H9 (cell line): ENCODE measurements at regions not wholly inside any gene's neighbourhood (a gene's known extent, or its start where the extent isn't known, plus 50 kb on each side); places are given as distances from the start of the nearest gene placed in this dataset.
"Not testable (repeated sequence)": the region's sequence is repeated elsewhere in the genome, so short reads cannot be mapped to it uniquely, and the experiment has no call there.

ENCODE experiments used
- DNase-seq: peaks from one replicate; pipeline ENCODE4 v3.0.0-alpha.2; 2017
- H2AFZ ChIP-seq: one replicate; pipeline ENCODE4 v1.6.1; 2013; ENCODE audit warnings: mild to moderate bottlenecking, low read length, control low read depth, moderate library complexity
- H2AK5ac ChIP-seq: 2 replicates; pipeline ENCODE4 v1.6.1; 2013; ENCODE audit warnings: low read length, control low read depth, mixed read lengths; ENCODE audit not compliant: insufficient read length
- H2BK120ac ChIP-seq: one replicate; pipeline ENCODE4 v1.6.1; 2013; ENCODE audit warnings: low read depth, mild to moderate bottlenecking, low read length, control low read depth, inconsistent platforms; ENCODE audit not compliant: poor library complexity, severe bottlenecking
- H2BK12ac ChIP-seq: 2 replicates; pipeline ENCODE4 v1.6.1; 2013; ENCODE audit warnings: low read length, control low read depth, mixed read lengths, low read depth; ENCODE audit not compliant: insufficient read length
- H2BK15ac ChIP-seq: 2 replicates; pipeline ENCODE4 v1.6.1; 2013; ENCODE audit warnings: low read depth, low read length, control low read depth
- H2BK20ac ChIP-seq: one replicate; pipeline ENCODE4 v1.6.1; 2013; ENCODE audit warnings: low read depth, mild to moderate bottlenecking, low read length, control low read depth, inconsistent platforms; ENCODE audit not compliant: poor library complexity, severe bottlenecking
- H2BK5ac ChIP-seq: 2 replicates; pipeline ENCODE4 v1.6.1; 2013; ENCODE audit warnings: low read length, control low read depth, mixed read lengths; ENCODE audit not compliant: insufficient read length
- H3K14ac ChIP-seq: 2 replicates; pipeline ENCODE4 v1.6.1; 2013; ENCODE audit warnings: low read length, control low read depth; ENCODE audit not compliant: insufficient read depth
- H3K18ac ChIP-seq: 2 replicates; pipeline ENCODE4 v1.6.1; 2013; ENCODE audit warnings: low read depth, mild to moderate bottlenecking, mixed read lengths, low read length, control low read depth; ENCODE audit not compliant: insufficient read length
- H3K23ac ChIP-seq: 2 replicates; pipeline ENCODE4 v1.6.1; 2013; ENCODE audit warnings: low read length, control low read depth, mixed read lengths, low read depth; ENCODE audit not compliant: insufficient read length
- H3K23me2 ChIP-seq: 2 replicates; pipeline ENCODE4 v1.6.1; 2013; ENCODE audit warnings: low read depth, mild to moderate bottlenecking, mixed read lengths, low read length, control low read depth; ENCODE audit not compliant: insufficient read length, poor library complexity, severe bottlenecking
- H3K27ac ChIP-seq: 2 replicates; pipeline ENCODE4 v1.5.1; 2013; ENCODE audit warnings: low read length, control low read depth, mixed read lengths, low read depth; ENCODE audit not compliant: insufficient read length
- H3K27me3 ChIP-seq: 2 replicates; pipeline ENCODE4 v1.6.1; 2013; ENCODE audit warnings: low read length, control low read depth, inconsistent platforms; ENCODE audit not compliant: insufficient read depth
- H3K4ac ChIP-seq: 2 replicates; pipeline ENCODE4 v1.6.1; 2013; ENCODE audit warnings: low read depth, mild to moderate bottlenecking, control low read depth, inconsistent platforms, low read length, moderate library complexity
- H3K4me1 ChIP-seq: 2 replicates; pipeline ENCODE4 v1.6.1; 2013; ENCODE audit warnings: low read length, control low read depth, inconsistent platforms; ENCODE audit not compliant: insufficient read depth
- H3K4me2 ChIP-seq: 2 replicates; pipeline ENCODE4 v1.6.1; 2013; ENCODE audit warnings: low read length, control low read depth, mixed read lengths; ENCODE audit not compliant: insufficient read length, insufficient read depth
- H3K56ac ChIP-seq: 2 replicates; pipeline ENCODE4 v1.6.1; 2013; ENCODE audit warnings: low read depth, mild to moderate bottlenecking, mixed read lengths, low read length, control low read depth; ENCODE audit not compliant: insufficient read length
- H3K79me1 ChIP-seq: 2 replicates; pipeline ENCODE4 v1.6.1; 2013; ENCODE audit warnings: low read depth, mild to moderate bottlenecking, moderate library complexity, low read length, control low read depth, inconsistent platforms; ENCODE audit not compliant: insufficient read depth, poor library complexity, severe bottlenecking
- H3K79me2 ChIP-seq: 2 replicates; pipeline ENCODE4 v1.6.1; 2013; ENCODE audit warnings: low read length, control low read depth, inconsistent platforms; ENCODE audit not compliant: insufficient read depth
- H3K9ac ChIP-seq: 2 replicates; pipeline ENCODE4 v1.6.1; 2013; ENCODE audit warnings: low read length, control low read depth, mixed read lengths; ENCODE audit not compliant: insufficient read length; ENCODE audit errors: extremely low read depth
- H3K9me3 ChIP-seq: one replicate; pipeline ENCODE4 v1.6.1; 2013; ENCODE audit warnings: low read depth, low read length, inconsistent platforms; ENCODE audit not compliant: control insufficient read depth
- H3T11ph ChIP-seq: one replicate; pipeline ENCODE4 v1.6.1; 2013; ENCODE audit warnings: mild to moderate bottlenecking, low read length, control low read depth, inconsistent platforms
- H4K20me1 ChIP-seq: one replicate; pipeline ENCODE4 v1.6.1; 2013; ENCODE audit not compliant: control insufficient read depth, insufficient read length, insufficient read depth
- H4K5ac ChIP-seq: 2 replicates; pipeline ENCODE4 v1.6.1; 2013; ENCODE audit warnings: low read depth, mild to moderate bottlenecking, mixed read lengths, low read length, control low read depth; ENCODE audit not compliant: insufficient read length
- H4K8ac ChIP-seq: replicated peaks from 2 replicates; pipeline ENCODE4 v1.6.1; 2013; ENCODE audit warnings: low read length, control low read depth, mixed read lengths, low read depth; ENCODE audit not compliant: insufficient read length
- H4K91ac ChIP-seq: 2 replicates; pipeline ENCODE4 v1.6.1; 2013; ENCODE audit warnings: low read depth, mild to moderate bottlenecking, moderate library complexity, mixed read lengths, low read length, control low read depth; ENCODE audit not compliant: insufficient read length
- H3K27ac Mint-ChIP-seq, 3 experiments: 2 replicates in 2 of 3; 3 replicates in 1 of 3; pipeline ENCODE4 v1.8.0; 2020 to 2021; ENCODE audit warnings: mixed read lengths in 3 of 3, mild to moderate bottlenecking in 1 of 3, moderate library complexity in 1 of 3
- H3K27me3 Mint-ChIP-seq: 2 replicates; pipeline ENCODE4 v1.8.0; 2021; ENCODE audit warnings: low read depth, mild to moderate bottlenecking, moderate library complexity, mixed read lengths
- H3K36me3 Mint-ChIP-seq, 3 experiments: 2 replicates in 2 of 3; 3 replicates in 1 of 3; pipeline ENCODE4 v1.8.0; 2020 to 2021; ENCODE audit warnings: low read depth in 3 of 3, mixed read lengths in 3 of 3; ENCODE audit not compliant: insufficient read depth in 1 of 3
- H3K4me1 Mint-ChIP-seq, 2 experiments: 2 replicates each; pipeline ENCODE4 v1.8.0; 2020; ENCODE audit warnings: mixed read lengths in 2 of 2
- H3K4me3 Mint-ChIP-seq, 2 experiments: 2 replicates in 1 of 2; 3 replicates in 1 of 2; pipeline ENCODE4 v1.8.0; 2020 to 2021; ENCODE audit warnings: mild to moderate bottlenecking in 2 of 2, mixed read lengths in 2 of 2, moderate library complexity in 1 of 2
- H3K9me3 Mint-ChIP-seq, 2 experiments: 2 replicates in 1 of 2; 3 replicates in 1 of 2; pipeline ENCODE4 v1.8.0; 2020; ENCODE audit warnings: mild to moderate bottlenecking in 2 of 2, mixed read lengths in 2 of 2, moderate library complexity in 1 of 2
- WGBS: extraction: QIAGEN DNeasy Blood & Tissue Kit; methylation state at CpG from one replicate; pipeline ENCODE4 v1.1.7; 2013; ENCODE audit warnings: missing lambda C conversion rate, low lambda C conversion rate, mixed read lengths; ENCODE audit not compliant: insufficient read length; ENCODE audit errors: extremely low coverage; 5-methylcytosine and 5-hydroxymethylcytosine counted together

DNA sequence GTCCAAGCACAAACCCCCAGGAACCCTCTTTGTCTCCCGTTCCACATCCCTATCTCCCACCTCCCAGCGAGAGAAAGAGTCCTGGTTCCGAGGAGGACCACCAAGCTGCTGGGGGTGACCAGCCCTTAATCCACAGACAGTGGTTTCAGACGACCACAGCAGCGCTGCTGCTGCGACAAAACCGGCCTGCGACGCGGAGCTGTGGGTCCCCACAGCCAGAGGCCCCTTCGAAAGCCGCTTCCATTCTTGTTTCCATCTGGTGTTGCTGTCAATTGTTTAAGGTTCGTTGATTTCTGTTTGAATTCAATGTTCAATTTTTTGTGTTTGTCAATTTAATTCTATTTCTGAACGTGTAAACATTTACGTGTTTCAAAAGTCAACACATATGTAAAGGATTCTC is 177.5 kb upstream of the FOXD4L5 start:
- not testable (repeated sequence) for H3K27me3 Mint-ChIP-seq, H3K4me2 ChIP-seq, H4K5ac ChIP-seq, DNase-seq, H2BK5ac ChIP-seq, H3T11ph ChIP-seq, H2BK20ac ChIP-seq, H3K9ac ChIP-seq, H2BK12ac ChIP-seq, H3K14ac ChIP-seq, H3K27me3 ChIP-seq, H3K4me3 Mint-ChIP-seq, H3K27ac ChIP-seq, H4K20me1 ChIP-seq, H4K91ac ChIP-seq, H3K27ac Mint-ChIP-seq, H3K4ac ChIP-seq, H2AFZ ChIP-seq, H3K56ac ChIP-seq, H3K79me2 ChIP-seq, H3K23ac ChIP-seq, H3K4me1 ChIP-seq, H2AK5ac ChIP-seq, H4K8ac ChIP-seq, H3K18ac ChIP-seq, H2BK15ac ChIP-seq, H2BK120ac ChIP-seq, H3K4me1 Mint-ChIP-seq, H3K79me1 ChIP-seq, H3K23me2 ChIP-seq
- H3K36me3 Mint-ChIP-seq: peaks cover 25 to 27% (median 26%) of the 10 kb centered on the region in 3 experiments
- no CpG with 5 or more reads among the region's 15 CpGs for WGBS
- peaks cover 83 to 86% of the 10 kb centered on the region in 2 experiments for H3K9me3 Mint-ChIP-seq
- peaks cover 61% of the 10 kb centered on the region for H3K9me3 ChIP-seq
